HUES48 (cell line): ENCODE measurements at regions not wholly inside any gene's neighbourhood (a gene's known extent, or its start where the extent isn't known, plus 50 kb on each side); places are given as distances from the start of the nearest gene placed in this dataset.
"Not testable (repeated sequence)": the region's sequence is repeated elsewhere in the genome, so short reads cannot be mapped to it uniquely, and the experiment has no call there.

Source experiments
- H3K27ac ChIP-seq: one replicate; pipeline ENCODE4 v1.7.0; 2013; ENCODE audit warnings: low read depth, low read length, inconsistent platforms
- H3K27me3 ChIP-seq: 2 replicates; pipeline ENCODE4 v1.6.1; 2013; ENCODE audit warnings: mild to moderate bottlenecking, low read length; ENCODE audit not compliant: control insufficient read depth, insufficient read depth
- H3K36me3 ChIP-seq: 2 replicates; pipeline ENCODE4 v1.6.1; 2013; ENCODE audit warnings: low read length; ENCODE audit not compliant: control insufficient read depth, insufficient read depth
- H3K4me1 ChIP-seq: 2 replicates; pipeline ENCODE4 v1.6.1; 2013; ENCODE audit warnings: mild to moderate bottlenecking, low read length; ENCODE audit not compliant: control insufficient read depth, insufficient read depth
- H3K4me3 ChIP-seq: 2 replicates; pipeline ENCODE4 v1.5.1; 2013; ENCODE audit warnings: mild to moderate bottlenecking, low read depth, low read length
- H3K9ac ChIP-seq: 2 replicates; pipeline ENCODE4 v1.6.1; 2013; ENCODE audit warnings: mild to moderate bottlenecking, low read depth, low read length, moderate library complexity
- H3K9me3 ChIP-seq: 2 replicates; pipeline ENCODE4 v1.6.1; 2013; ENCODE audit warnings: low read length; ENCODE audit not compliant: control insufficient read depth, insufficient read depth

GRCh38 chrX:51242212-51242611 is 90.4 kb upstream of the NUDT10 start:
- no peak overlapping the region for H3K9ac ChIP-seq
- no peak overlapping the region for H3K27ac ChIP-seq
- H3K4me1 ChIP-seq, result no peaks in the 10 kb centered on the region
- peaks cover 45% of the 10 kb centered on the region for H3K9me3 ChIP-seq
- H3K4me3 ChIP-seq, result no peak overlapping the region
- no peaks in the 10 kb centered on the region for H3K36me3 ChIP-seq
- no peaks in the 10 kb centered on the region for H3K27me3 ChIP-seq

GRCh38 chrX:51257490-51257889 is 75.1 kb upstream of the NUDT10 start:
- peaks cover 38% of the 10 kb centered on the region for H3K9me3 ChIP-seq
- H3K27me3 ChIP-seq, result no peaks in the 10 kb centered on the region
- no peak overlapping the region for H3K27ac ChIP-seq
- H3K4me3 ChIP-seq, result no peak overlapping the region
- no peaks in the 10 kb centered on the region for H3K36me3 ChIP-seq
- H3K4me1 ChIP-seq, result no peaks in the 10 kb centered on the region
- no peak overlapping the region for H3K9ac ChIP-seq

GRCh38 chrX:51262271-51262670 is 70.4 kb upstream of the NUDT10 start:
- H3K27ac ChIP-seq, H3K36me3 ChIP-seq, H3K9ac ChIP-seq, H3K4me1 ChIP-seq, H3K27me3 ChIP-seq, H3K4me3 ChIP-seq: not testable (repeated sequence)
- H3K9me3 ChIP-seq, result peaks cover 20% of the 10 kb centered on the region

- Histone ChIP-seq H3K9ac (no peak overlapping the region), H3K36me3 (no peaks in the 10 kb centered on the region), H3K4me3 (no peak overlapping the region), H3K9me3 (peaks cover 41% of the 10 kb centered on the region), H3K4me1 (no peaks in the 10 kb centered on the region), H3K27me3 (no peaks in the 10 kb centered on the region), H3K27ac (no peak overlapping the region)
These were observed 60.0 kb upstream of the NUDT10 start for GRCh38 chrX:51272638-51273037.

GRCh38 chrX:51281758-51282318 is 50.8 kb upstream of the NUDT10 start:
- H3K27me3 ChIP-seq, result no peaks in the 10 kb centered on the region
- H3K9me3 ChIP-seq, result peaks cover 28% of the 10 kb centered on the region
- H3K36me3 ChIP-seq, result no peaks in the 10 kb centered on the region
- H3K4me3 ChIP-seq, result no peak overlapping the region
- no peak overlapping the region for H3K27ac ChIP-seq
- no peaks in the 10 kb centered on the region for H3K4me1 ChIP-seq
- H3K9ac ChIP-seq, result no peak overlapping the region
